OCI-LY1 (cell line): ENCODE measurements at regions not wholly inside any gene's neighbourhood (a gene's known extent, or its start where the extent isn't known, plus 50 kb on each side); places are given as distances from the start of the nearest gene placed in this dataset.

ENCODE experiments used
- CTCF ChIP-seq: fragments of 200-600 bp; sonication (generic), shearing (Covaris generic); IDR thresholded peaks from 2 replicates; pipeline ENCODE4 v1.5.1; 2017; ENCODE audit warnings: mild to moderate bottlenecking, antibody characterized with exemption, low read length, moderate library complexity, mixed read lengths
- EZH2 ChIP-seq: fragments of 200-600 bp; sonication (generic), shearing (Covaris generic); IDR thresholded peaks from 2 replicates; pipeline ENCODE4 v1.8.0; 2017; ENCODE audit warnings: borderline replicate concordance, mixed run types, mild to moderate bottlenecking, antibody characterized with exemption, low read length, moderate library complexity, mixed read lengths

GRCh38 chrX:79452881-79453280 is 85.7 kb upstream of the ITM2A start:
- TF ChIP-seq CTCF: no peak
- no peak for TF ChIP-seq EZH2
